Subcutaneous abdominal adipose tissue (tissue), 5 donors: ENCODE measurements at regions not wholly inside any gene's neighbourhood (a gene's known extent, or its start where the extent isn't known, plus 50 kb on each side); places are given as distances from the start of the nearest gene placed in this dataset.
"Not testable (repeated sequence)": the region's sequence is repeated elsewhere in the genome, so short reads cannot be mapped to it uniquely, and the experiment has no call there.

ENCODE experiments used
- H3K27ac ChIP-seq: one replicate; pipeline ENCODE4 v1.7.0; 2013; ENCODE audit warnings: low read depth, mild to moderate bottlenecking, inconsistent platforms, low read length, moderate library complexity
- H3K27me3 ChIP-seq, 5 donors: one replicate each; pipeline ENCODE4 v1.7.0; 2013; ENCODE audit warnings: low read length in 5 of 5, inconsistent platforms in 1 of 5; ENCODE audit not compliant: control insufficient read depth in 5 of 5, insufficient read depth in 4 of 5
- H3K36me3 ChIP-seq, 5 donors: one replicate each; pipeline ENCODE4 v1.7.0; 2013; ENCODE audit warnings: low read length in 5 of 5; ENCODE audit not compliant: control insufficient read depth in 5 of 5, insufficient read depth in 5 of 5
- H3K4me1 ChIP-seq, 5 donors: one replicate each; pipeline ENCODE4 v1.7.0; 2013; ENCODE audit warnings: low read length in 5 of 5, mild to moderate bottlenecking in 3 of 5, moderate library complexity in 1 of 5; ENCODE audit not compliant: control insufficient read depth in 5 of 5, insufficient read depth in 5 of 5
- H3K4me3 ChIP-seq, 5 donors: one replicate each; pipeline ENCODE4 v1.7.0; 2013; ENCODE audit warnings: low read length in 5 of 5, low read depth in 1 of 5
- H3K9ac ChIP-seq, 5 donors: one replicate each; pipeline ENCODE4 v1.7.0; 2013; ENCODE audit warnings: low read length in 5 of 5, mild to moderate bottlenecking in 4 of 5, moderate library complexity in 3 of 5
- H3K9me3 ChIP-seq, 5 donors: one replicate each; pipeline ENCODE4 v1.7.0; 2013; ENCODE audit warnings: low read length in 5 of 5; ENCODE audit not compliant: control insufficient read depth in 5 of 5
- donor health status: healthy.
- donor health status: healthy.
- donor health status: healthy.
- donor health status: healthy.
- donor health status: healthy.

GRCh38 chr2:123434546-123435395 is 590.3 kb upstream of the CNTNAP5 start:
- H3K9ac ChIP-seq, result no peak overlapping the region
- H3K27me3 ChIP-seq, result no peaks in the 10 kb centered on the region
- H3K27ac ChIP-seq, result no peak overlapping the region
- peaks cover 0 to 5% (median 0%) of the 10 kb centered on the region in 5 donors for H3K4me1 ChIP-seq
- H3K9me3 ChIP-seq, result no peaks in the 10 kb centered on the region
- H3K4me3 ChIP-seq, result no peak overlapping the region
- no peaks in the 10 kb centered on the region for H3K36me3 ChIP-seq

GRCh38 chr2:123438251-123438650 is 586.8 kb upstream of the CNTNAP5 start:
- H3K27me3 ChIP-seq, result no peaks in the 10 kb centered on the region
- H3K4me1 ChIP-seq, result peaks cover 0 to 5% (median 0%) of the 10 kb centered on the region in 5 donors
- H3K4me3 ChIP-seq, result no peak overlapping the region
- H3K36me3 ChIP-seq, result no peaks in the 10 kb centered on the region
- H3K9me3 ChIP-seq, result no peaks in the 10 kb centered on the region
- no peak overlapping the region for H3K9ac ChIP-seq
- no peak overlapping the region for H3K27ac ChIP-seq

GRCh38 chr2:123438675-123439074 is 586.4 kb upstream of the CNTNAP5 start:
- Histone ChIP-seq H3K36me3 (no peaks in the 10 kb centered on the region), H3K9me3 (no peaks in the 10 kb centered on the region), H3K9ac (no peak overlapping the region), H3K27me3 (no peaks in the 10 kb centered on the region), H3K4me3 (no peak overlapping the region), H3K4me1 (peaks cover 0 to 5% (median 0%) of the 10 kb centered on the region in 5 donors), H3K27ac (no peak overlapping the region)

GRCh38 chr2:123448801-123449200 is 576.3 kb upstream of the CNTNAP5 start:
- no peak overlapping the region for H3K27ac ChIP-seq
- no peaks in the 10 kb centered on the region for H3K9me3 ChIP-seq
- H3K4me3 ChIP-seq, result no peak overlapping the region
- H3K9ac ChIP-seq, result no peak overlapping the region
- H3K4me1 ChIP-seq, result peaks cover 0 to 15% (median 2%) of the 10 kb centered on the region in 5 donors
- H3K27me3 ChIP-seq, result no peaks in the 10 kb centered on the region
- H3K36me3 ChIP-seq, result no peaks in the 10 kb centered on the region

GRCh38 chr2:123451542-123451941 is 573.5 kb upstream of the CNTNAP5 start:
- no peak overlapping the region for H3K9ac ChIP-seq
- no peaks in the 10 kb centered on the region for H3K36me3 ChIP-seq
- no peak overlapping the region for H3K4me3 ChIP-seq
- H3K27me3 ChIP-seq, result no peaks in the 10 kb centered on the region
- no peak overlapping the region for H3K27ac ChIP-seq
- H3K4me1 ChIP-seq, result peaks cover 0 to 23% (median 7%) of the 10 kb centered on the region in 5 donors
- H3K9me3 ChIP-seq, result no peaks in the 10 kb centered on the region

GRCh38 chr2:123453046-123453700 is 571.9 kb upstream of the CNTNAP5 start:
- Histone ChIP-seq H3K9ac (no peak overlapping the region), H3K4me3 (no peak overlapping the region), H3K27ac (no peak overlapping the region), H3K4me1 (peaks cover 0 to 23% (median 7%) of the 10 kb centered on the region in 5 donors), H3K27me3 (no peaks in the 10 kb centered on the region), H3K9me3 (no peaks in the 10 kb centered on the region), H3K36me3 (no peaks in the 10 kb centered on the region)

GRCh38 chr2:123453772-123454171 is 571.3 kb upstream of the CNTNAP5 start:
- no peaks in the 10 kb centered on the region for H3K27me3 ChIP-seq
- no peak overlapping the region for H3K4me3 ChIP-seq
- peaks cover 0 to 23% (median 7%) of the 10 kb centered on the region in 5 donors for H3K4me1 ChIP-seq
- H3K27ac ChIP-seq, result no peak overlapping the region
- H3K9me3 ChIP-seq, result no peaks in the 10 kb centered on the region
- H3K9ac ChIP-seq, result no peak overlapping the region
- H3K36me3 ChIP-seq, result no peaks in the 10 kb centered on the region

- peaks cover 0 to 23% (median 7%) of the 10 kb centered on the region in 5 donors for H3K4me1 ChIP-seq
- not testable (repeated sequence) for H3K27me3 ChIP-seq, H3K36me3 ChIP-seq
These were observed 569.9 kb upstream of the CNTNAP5 start for GRCh38 chr2:123455234-123455633.

GRCh38 chr2:123456416-123456815 is 568.7 kb upstream of the CNTNAP5 start:
- H3K36me3 ChIP-seq, result no peaks in the 10 kb centered on the region
- no peak overlapping the region for H3K4me3 ChIP-seq
- H3K4me1 ChIP-seq, result peaks cover 0 to 20% (median 7%) of the 10 kb centered on the region in 5 donors
- no peak overlapping the region for H3K9ac ChIP-seq
- H3K27me3 ChIP-seq, result no peaks in the 10 kb centered on the region
- no peak overlapping the region for H3K27ac ChIP-seq
- no peaks in the 10 kb centered on the region for H3K9me3 ChIP-seq

More at GRCh38 chr2:123455234-123455633, 569.9 kb upstream of the CNTNAP5 start:
- not testable (repeated sequence) for H3K9ac ChIP-seq, H3K9me3 ChIP-seq, H3K4me3 ChIP-seq, H3K27ac ChIP-seq

GRCh38 chr2:123463886-123464285 is 561.2 kb upstream of the CNTNAP5 start:
- H3K9me3 ChIP-seq, result no peaks in the 10 kb centered on the region
- H3K27me3 ChIP-seq, result no peaks in the 10 kb centered on the region
- no peaks in the 10 kb centered on the region for H3K4me1 ChIP-seq
- H3K9ac ChIP-seq, result no peak overlapping the region
- H3K36me3 ChIP-seq, result no peaks in the 10 kb centered on the region
- no peak overlapping the region for H3K4me3 ChIP-seq
- no peak overlapping the region for H3K27ac ChIP-seq
